H9 (cell line): ENCODE measurements at regions not wholly inside any gene's neighbourhood (a gene's known extent, or its start where the extent isn't known, plus 50 kb on each side); places are given as distances from the start of the nearest gene placed in this dataset.

Source experiments
- DNase-seq: peaks from one replicate; pipeline ENCODE4 v3.0.0-alpha.2; 2017
- H2AFZ ChIP-seq: one replicate; pipeline ENCODE4 v1.6.1; 2013; ENCODE audit warnings: mild to moderate bottlenecking, low read length, control low read depth, moderate library complexity
- H2AK5ac ChIP-seq: 2 replicates; pipeline ENCODE4 v1.6.1; 2013; ENCODE audit warnings: low read length, control low read depth, mixed read lengths; ENCODE audit not compliant: insufficient read length
- H2BK120ac ChIP-seq: one replicate; pipeline ENCODE4 v1.6.1; 2013; ENCODE audit warnings: low read depth, mild to moderate bottlenecking, low read length, control low read depth, inconsistent platforms; ENCODE audit not compliant: poor library complexity, severe bottlenecking
- H2BK12ac ChIP-seq: 2 replicates; pipeline ENCODE4 v1.6.1; 2013; ENCODE audit warnings: low read length, control low read depth, mixed read lengths, low read depth; ENCODE audit not compliant: insufficient read length
- H2BK15ac ChIP-seq: 2 replicates; pipeline ENCODE4 v1.6.1; 2013; ENCODE audit warnings: low read depth, low read length, control low read depth
- H2BK20ac ChIP-seq: one replicate; pipeline ENCODE4 v1.6.1; 2013; ENCODE audit warnings: low read depth, mild to moderate bottlenecking, low read length, control low read depth, inconsistent platforms; ENCODE audit not compliant: poor library complexity, severe bottlenecking
- H2BK5ac ChIP-seq: 2 replicates; pipeline ENCODE4 v1.6.1; 2013; ENCODE audit warnings: low read length, control low read depth, mixed read lengths; ENCODE audit not compliant: insufficient read length
- H3K14ac ChIP-seq: 2 replicates; pipeline ENCODE4 v1.6.1; 2013; ENCODE audit warnings: low read length, control low read depth; ENCODE audit not compliant: insufficient read depth
- H3K18ac ChIP-seq: 2 replicates; pipeline ENCODE4 v1.6.1; 2013; ENCODE audit warnings: low read depth, mild to moderate bottlenecking, mixed read lengths, low read length, control low read depth; ENCODE audit not compliant: insufficient read length
- H3K23ac ChIP-seq: 2 replicates; pipeline ENCODE4 v1.6.1; 2013; ENCODE audit warnings: low read length, control low read depth, mixed read lengths, low read depth; ENCODE audit not compliant: insufficient read length
- H3K23me2 ChIP-seq: 2 replicates; pipeline ENCODE4 v1.6.1; 2013; ENCODE audit warnings: low read depth, mild to moderate bottlenecking, mixed read lengths, low read length, control low read depth; ENCODE audit not compliant: insufficient read length, poor library complexity, severe bottlenecking
- H3K27ac ChIP-seq: 2 replicates; pipeline ENCODE4 v1.5.1; 2013; ENCODE audit warnings: low read length, control low read depth, mixed read lengths, low read depth; ENCODE audit not compliant: insufficient read length
- H3K27me3 ChIP-seq: 2 replicates; pipeline ENCODE4 v1.6.1; 2013; ENCODE audit warnings: low read length, control low read depth, inconsistent platforms; ENCODE audit not compliant: insufficient read depth
- H3K4ac ChIP-seq: 2 replicates; pipeline ENCODE4 v1.6.1; 2013; ENCODE audit warnings: low read depth, mild to moderate bottlenecking, control low read depth, inconsistent platforms, low read length, moderate library complexity
- H3K4me1 ChIP-seq: 2 replicates; pipeline ENCODE4 v1.6.1; 2013; ENCODE audit warnings: low read length, control low read depth, inconsistent platforms; ENCODE audit not compliant: insufficient read depth
- H3K4me2 ChIP-seq: 2 replicates; pipeline ENCODE4 v1.6.1; 2013; ENCODE audit warnings: low read length, control low read depth, mixed read lengths; ENCODE audit not compliant: insufficient read length, insufficient read depth
- H3K56ac ChIP-seq: 2 replicates; pipeline ENCODE4 v1.6.1; 2013; ENCODE audit warnings: low read depth, mild to moderate bottlenecking, mixed read lengths, low read length, control low read depth; ENCODE audit not compliant: insufficient read length
- H3K79me1 ChIP-seq: 2 replicates; pipeline ENCODE4 v1.6.1; 2013; ENCODE audit warnings: low read depth, mild to moderate bottlenecking, moderate library complexity, low read length, control low read depth, inconsistent platforms; ENCODE audit not compliant: insufficient read depth, poor library complexity, severe bottlenecking
- H3K79me2 ChIP-seq: 2 replicates; pipeline ENCODE4 v1.6.1; 2013; ENCODE audit warnings: low read length, control low read depth, inconsistent platforms; ENCODE audit not compliant: insufficient read depth
- H3K9ac ChIP-seq: 2 replicates; pipeline ENCODE4 v1.6.1; 2013; ENCODE audit warnings: low read length, control low read depth, mixed read lengths; ENCODE audit not compliant: insufficient read length; ENCODE audit errors: extremely low read depth
- H3K9me3 ChIP-seq: one replicate; pipeline ENCODE4 v1.6.1; 2013; ENCODE audit warnings: low read depth, low read length, inconsistent platforms; ENCODE audit not compliant: control insufficient read depth
- H3T11ph ChIP-seq: one replicate; pipeline ENCODE4 v1.6.1; 2013; ENCODE audit warnings: mild to moderate bottlenecking, low read length, control low read depth, inconsistent platforms
- H4K20me1 ChIP-seq: one replicate; pipeline ENCODE4 v1.6.1; 2013; ENCODE audit not compliant: control insufficient read depth, insufficient read length, insufficient read depth
- H4K5ac ChIP-seq: 2 replicates; pipeline ENCODE4 v1.6.1; 2013; ENCODE audit warnings: low read depth, mild to moderate bottlenecking, mixed read lengths, low read length, control low read depth; ENCODE audit not compliant: insufficient read length
- H4K8ac ChIP-seq: replicated peaks from 2 replicates; pipeline ENCODE4 v1.6.1; 2013; ENCODE audit warnings: low read length, control low read depth, mixed read lengths, low read depth; ENCODE audit not compliant: insufficient read length
- H4K91ac ChIP-seq: 2 replicates; pipeline ENCODE4 v1.6.1; 2013; ENCODE audit warnings: low read depth, mild to moderate bottlenecking, moderate library complexity, mixed read lengths, low read length, control low read depth; ENCODE audit not compliant: insufficient read length
- H3K27ac Mint-ChIP-seq, 3 experiments: 2 replicates in 2 of 3; 3 replicates in 1 of 3; pipeline ENCODE4 v1.8.0; 2020 to 2021; ENCODE audit warnings: mixed read lengths in 3 of 3, mild to moderate bottlenecking in 1 of 3, moderate library complexity in 1 of 3
- H3K27me3 Mint-ChIP-seq: 2 replicates; pipeline ENCODE4 v1.8.0; 2021; ENCODE audit warnings: low read depth, mild to moderate bottlenecking, moderate library complexity, mixed read lengths
- H3K36me3 Mint-ChIP-seq, 3 experiments: 2 replicates in 2 of 3; 3 replicates in 1 of 3; pipeline ENCODE4 v1.8.0; 2020 to 2021; ENCODE audit warnings: low read depth in 3 of 3, mixed read lengths in 3 of 3; ENCODE audit not compliant: insufficient read depth in 1 of 3
- H3K4me1 Mint-ChIP-seq, 2 experiments: 2 replicates each; pipeline ENCODE4 v1.8.0; 2020; ENCODE audit warnings: mixed read lengths in 2 of 2
- H3K4me3 Mint-ChIP-seq, 2 experiments: 2 replicates in 1 of 2; 3 replicates in 1 of 2; pipeline ENCODE4 v1.8.0; 2020 to 2021; ENCODE audit warnings: mild to moderate bottlenecking in 2 of 2, mixed read lengths in 2 of 2, moderate library complexity in 1 of 2
- H3K9me3 Mint-ChIP-seq, 2 experiments: 2 replicates in 1 of 2; 3 replicates in 1 of 2; pipeline ENCODE4 v1.8.0; 2020; ENCODE audit warnings: mild to moderate bottlenecking in 2 of 2, mixed read lengths in 2 of 2, moderate library complexity in 1 of 2
- CTCF ChIP-seq: fragments of 200-600 bp; sonication (generic); conservative IDR thresholded peaks from 3 replicates; pipeline ENCODE4 v1.8.0; 2021; ENCODE audit warnings: antibody characterized with exemption, mild to moderate bottlenecking
- WGBS: extraction: QIAGEN DNeasy Blood & Tissue Kit; methylation state at CpG from one replicate; pipeline ENCODE4 v1.1.7; 2013; ENCODE audit warnings: missing lambda C conversion rate, low lambda C conversion rate, mixed read lengths; ENCODE audit not compliant: insufficient read length; ENCODE audit errors: extremely low coverage; 5-methylcytosine and 5-hydroxymethylcytosine counted together

- Mint-ChIP-seq H3K27me3 (no peaks in the 10 kb centered on the region), H3K4me1 (no peaks in the 10 kb centered on the region), H3K4me3 (no peak overlapping the region), H3K9me3 (peaks cover 0 to 3% of the 10 kb centered on the region in 2 experiments; a peak in 1 of 5 replicates), H3K36me3 (no peaks in the 10 kb centered on the region; a peak in 1 of 7 replicates), H3K27ac (no peak overlapping the region)
- Histone ChIP-seq H2BK5ac (no peak overlapping the region), H3K23ac (no peak overlapping the region), H4K8ac (no peak overlapping the region), H3K4me1 (no peaks in the 10 kb centered on the region), H3K27me3 (no peaks in the 10 kb centered on the region), H2BK20ac (no peak overlapping the region), H2BK15ac (no peak overlapping the region), H3K14ac (no peak overlapping the region), H3K9ac (no peak overlapping the region), H3K79me2 (no peaks in the 10 kb centered on the region), H3T11ph (no peak overlapping the region), H2AFZ (no peak overlapping the region), H4K91ac (no peak overlapping the region), H2BK12ac (no peak overlapping the region), H3K56ac (no peak overlapping the region), H3K9me3 (no peaks in the 10 kb centered on the region), H4K20me1 (no peaks in the 10 kb centered on the region), H4K5ac (no peak overlapping the region), H3K79me1 (no peaks in the 10 kb centered on the region), H3K27ac (no peak overlapping the region), H3K4me2 (no peak overlapping the region), H3K18ac (no peak overlapping the region), H2BK120ac (no peak overlapping the region), H2AK5ac (no peak overlapping the region), H3K23me2 (no peaks in the 10 kb centered on the region), H3K4ac (no peak overlapping the region)
- DNase-seq, result no peak
- WGBS, result no CpG with 5 or more reads among the region's 2 CpGs
- no peak for TF ChIP-seq CTCF
Observed at GRCh38 chr7:137120690-137121089, 222.8 kb downstream of the PTN start.
